IPS-15b (cell line): ENCODE measurements at regions not wholly inside any gene's neighbourhood (a gene's known extent, or its start where the extent isn't known, plus 50 kb on each side); places are given as distances from the start of the nearest gene placed in this dataset.

Source experiments
- H3K27me3 ChIP-seq: one replicate; pipeline ENCODE4 v1.6.1; 2013; ENCODE audit warnings: low read length; ENCODE audit not compliant: control insufficient read depth, insufficient read depth
- H3K36me3 ChIP-seq: one replicate; pipeline ENCODE4 v1.6.1; 2013; ENCODE audit warnings: low read length; ENCODE audit not compliant: control insufficient read depth, insufficient read depth
- H3K4me1 ChIP-seq: one replicate; pipeline ENCODE4 v1.6.1; 2013; ENCODE audit warnings: mild to moderate bottlenecking, low read length; ENCODE audit not compliant: control insufficient read depth, insufficient read depth
- H3K4me3 ChIP-seq: one replicate; pipeline ENCODE4 v1.5.1; 2013; ENCODE audit warnings: low read depth, low read length
- H3K9ac ChIP-seq: one replicate; pipeline ENCODE4 v1.6.1; 2013; ENCODE audit warnings: low read depth, mild to moderate bottlenecking, low read length
- H3K9me3 ChIP-seq: one replicate; pipeline ENCODE4 v1.6.1; 2013; ENCODE audit warnings: mild to moderate bottlenecking, low read length; ENCODE audit not compliant: control insufficient read depth, insufficient read depth

DNA sequence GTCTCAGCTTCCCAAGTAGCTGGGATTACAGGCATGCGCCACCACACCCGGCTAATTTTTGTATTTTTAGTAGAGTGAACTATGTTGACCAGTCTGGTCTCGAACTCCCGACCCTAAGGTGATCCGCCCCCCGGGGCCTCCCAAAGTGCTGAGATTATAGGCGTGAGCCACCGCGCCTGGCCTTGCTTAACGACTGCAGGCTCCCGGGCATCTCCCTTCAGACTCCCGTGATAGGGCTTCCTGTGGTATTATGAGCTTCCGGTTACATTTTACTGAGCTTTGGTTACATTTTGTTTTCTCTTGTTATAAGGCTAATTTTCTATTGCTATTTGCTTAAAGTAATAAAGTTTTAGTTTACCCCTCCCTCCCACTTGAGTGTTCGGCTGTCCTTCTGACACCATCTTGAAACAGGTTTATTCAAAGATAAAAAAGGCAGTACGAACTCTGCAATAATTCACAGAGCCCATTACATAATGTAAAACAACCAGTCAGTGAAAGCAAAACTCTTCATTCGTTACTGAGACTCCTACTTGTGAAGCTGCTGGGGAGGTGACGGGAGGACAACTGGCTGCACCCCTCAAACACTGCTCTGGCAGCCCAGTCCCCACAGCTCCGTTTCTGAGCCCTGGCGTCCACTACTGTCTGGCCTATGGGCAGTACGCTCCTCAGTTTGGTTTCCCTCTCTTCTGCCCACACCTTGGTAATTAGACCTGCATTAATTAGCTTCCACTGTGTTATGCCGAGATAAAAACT lies 795.7 kb upstream of the SLIT2 start:
- no peaks in the 10 kb centered on the region for H3K36me3 ChIP-seq
- H3K4me3 ChIP-seq: no peak overlapping the region
- no peak overlapping the region for H3K9ac ChIP-seq
- H3K27me3 ChIP-seq: no peaks in the 10 kb centered on the region
- no peaks in the 10 kb centered on the region for H3K9me3 ChIP-seq
- no peaks in the 10 kb centered on the region for H3K4me1 ChIP-seq

DNA sequence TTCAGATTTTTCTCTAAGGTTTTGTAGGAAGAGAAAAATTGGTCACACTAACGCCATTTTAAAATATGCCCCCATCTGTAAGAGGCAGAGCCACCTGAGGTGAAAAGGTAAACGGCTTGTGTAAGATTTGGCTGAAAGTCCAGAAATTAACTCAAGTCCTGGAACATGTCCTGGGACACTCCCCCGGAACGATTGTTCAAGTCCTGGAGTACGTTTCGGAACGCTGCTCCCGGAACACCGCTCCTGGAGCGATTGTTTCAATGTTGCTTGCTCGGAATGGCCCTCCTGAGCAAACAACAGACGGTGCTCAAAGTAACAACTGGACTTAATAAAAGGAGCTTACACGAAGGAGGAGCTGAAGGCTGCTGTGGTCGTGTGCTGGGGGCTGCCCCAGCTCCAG lies 796.5 kb upstream of the SLIT2 start:
- no peaks in the 10 kb centered on the region for H3K27me3 ChIP-seq
- H3K4me1 ChIP-seq: no peaks in the 10 kb centered on the region
- no peaks in the 10 kb centered on the region for H3K9me3 ChIP-seq
- H3K4me3 ChIP-seq: no peak overlapping the region
- H3K9ac ChIP-seq: no peak overlapping the region
- H3K36me3 ChIP-seq: no peaks in the 10 kb centered on the region

DNA sequence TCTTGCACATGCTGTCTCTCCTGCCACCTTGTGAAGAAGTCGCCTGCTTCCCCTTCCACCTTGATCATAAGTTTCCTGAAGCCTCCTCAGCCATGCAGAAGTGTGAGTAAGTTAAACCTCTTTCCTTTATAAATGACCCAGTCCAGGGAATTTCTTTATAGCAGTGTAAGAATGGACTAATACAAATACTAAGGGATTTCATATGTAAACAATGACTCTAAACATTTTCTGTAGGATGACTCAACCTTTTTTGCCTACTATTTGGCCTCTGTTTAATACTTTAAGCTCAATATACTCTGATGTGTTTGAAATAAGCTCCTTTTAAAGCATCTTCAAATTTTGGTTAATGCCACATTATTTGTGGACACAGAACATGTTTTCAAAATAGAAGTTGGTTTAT lies 813.5 kb upstream of the SLIT2 start:
- H3K36me3 ChIP-seq: no peaks in the 10 kb centered on the region
- no peaks in the 10 kb centered on the region for H3K4me1 ChIP-seq
- peaks cover 3% of the 10 kb centered on the region for H3K27me3 ChIP-seq
- no peak overlapping the region for H3K9ac ChIP-seq
- peaks cover 13% of the 10 kb centered on the region for H3K9me3 ChIP-seq
- no peak overlapping the region for H3K4me3 ChIP-seq

DNA sequence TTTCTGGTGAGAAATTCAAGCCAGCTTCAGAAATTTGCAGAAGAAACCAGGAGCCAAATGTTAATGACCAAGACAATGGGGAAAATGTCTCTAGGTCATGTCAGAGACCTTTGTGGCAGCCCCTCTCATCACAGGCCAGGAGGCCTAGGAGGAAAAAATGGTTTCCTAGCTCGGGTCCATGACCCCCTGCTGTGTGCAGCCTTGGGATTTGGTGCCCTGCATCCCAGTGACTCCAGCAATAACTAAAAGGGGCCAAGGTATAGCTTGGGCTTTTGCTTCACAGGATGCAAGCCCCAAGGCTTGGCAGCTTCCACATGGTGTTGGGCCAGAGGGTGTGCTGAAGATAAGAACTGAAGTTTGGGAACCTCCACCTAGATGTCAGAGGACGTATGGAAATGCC lies 814.7 kb upstream of the SLIT2 start:
- H3K9ac ChIP-seq: no peak overlapping the region
- no peaks in the 10 kb centered on the region for H3K4me1 ChIP-seq
- no peak overlapping the region for H3K4me3 ChIP-seq
- H3K27me3 ChIP-seq: peaks cover 15% of the 10 kb centered on the region
- no peaks in the 10 kb centered on the region for H3K36me3 ChIP-seq
- peaks cover 13% of the 10 kb centered on the region for H3K9me3 ChIP-seq

DNA sequence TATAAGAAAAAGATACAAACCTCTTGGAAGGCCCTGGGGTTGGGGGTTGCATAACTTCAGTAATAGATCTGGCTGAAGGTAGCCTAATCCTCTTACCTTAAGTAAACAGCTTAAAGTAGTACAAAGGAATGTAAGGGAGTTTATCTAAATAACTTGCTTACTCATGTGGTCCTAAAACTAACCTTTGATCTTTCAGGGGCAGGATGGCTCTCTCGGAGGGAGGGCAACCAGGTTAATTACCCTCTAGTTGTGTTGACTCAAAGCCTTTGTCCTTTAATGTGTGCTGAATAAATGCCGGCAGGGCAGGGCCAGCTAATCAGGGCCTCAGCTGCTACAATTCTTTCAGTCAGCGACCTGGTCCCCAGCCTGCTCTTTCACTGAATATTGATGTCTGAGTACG lies 822.0 kb upstream of the SLIT2 start:
- Histone ChIP-seq H3K27me3 (peaks cover 85% of the 10 kb centered on the region), H3K36me3 (no peaks in the 10 kb centered on the region)

DNA sequence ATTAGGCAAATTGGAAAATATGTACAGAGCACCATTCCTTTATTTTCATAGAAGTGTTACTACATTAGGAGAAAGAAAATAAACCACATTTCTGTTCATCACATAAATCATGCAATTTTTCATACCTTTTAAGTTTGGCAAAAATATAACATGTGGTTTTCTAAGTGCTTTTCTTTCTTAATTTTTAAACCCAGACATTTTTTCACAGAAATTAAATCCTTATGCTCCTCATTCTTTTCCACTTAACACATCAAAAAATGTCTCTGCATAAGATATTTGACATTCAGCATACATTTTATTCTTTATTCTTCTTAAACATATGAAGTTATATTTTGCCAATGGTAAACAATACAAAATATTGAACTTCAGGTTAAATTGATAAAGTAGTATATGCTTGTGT lies 826.6 kb upstream of the SLIT2 start:
- no peaks in the 10 kb centered on the region for H3K4me1 ChIP-seq
- no peaks in the 10 kb centered on the region for H3K36me3 ChIP-seq
- no peaks in the 10 kb centered on the region for H3K9me3 ChIP-seq
- H3K27me3 ChIP-seq: peaks cover 63% of the 10 kb centered on the region
- no peak overlapping the region for H3K9ac ChIP-seq
- H3K4me3 ChIP-seq: no peak overlapping the region

More for the DNA sequence above, 822.0 kb upstream of the SLIT2 start:
- Histone ChIP-seq H3K4me1 (no peaks in the 10 kb centered on the region), H3K4me3 (no peak overlapping the region), H3K9me3 (no peaks in the 10 kb centered on the region), H3K9ac (no peak overlapping the region)

DNA sequence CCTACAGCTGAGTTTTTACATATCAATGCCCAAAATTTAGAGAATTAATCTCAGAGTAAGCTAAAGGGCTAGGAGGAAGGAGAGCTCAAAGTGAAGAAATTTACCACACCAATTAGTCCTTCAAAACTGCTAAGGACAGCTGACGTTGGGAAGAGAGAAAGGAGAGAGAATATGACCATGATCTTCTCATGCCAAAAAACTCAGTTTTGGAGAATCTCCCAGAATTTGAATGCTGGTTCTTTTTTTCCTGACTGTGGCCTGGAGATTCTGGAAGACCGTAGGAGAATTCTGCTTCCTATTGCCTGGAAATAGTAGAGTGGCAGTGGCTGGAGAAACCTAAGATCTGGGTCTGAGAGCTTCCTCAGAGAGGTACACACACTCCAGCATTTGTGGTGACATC lies 834.4 kb upstream of the SLIT2 start:
- H3K4me1 ChIP-seq: no peaks in the 10 kb centered on the region
- no peaks in the 10 kb centered on the region for H3K36me3 ChIP-seq
- no peak overlapping the region for H3K9ac ChIP-seq
- H3K9me3 ChIP-seq: no peaks in the 10 kb centered on the region
- no peak overlapping the region for H3K4me3 ChIP-seq
- peaks cover 3% of the 10 kb centered on the region for H3K27me3 ChIP-seq

DNA sequence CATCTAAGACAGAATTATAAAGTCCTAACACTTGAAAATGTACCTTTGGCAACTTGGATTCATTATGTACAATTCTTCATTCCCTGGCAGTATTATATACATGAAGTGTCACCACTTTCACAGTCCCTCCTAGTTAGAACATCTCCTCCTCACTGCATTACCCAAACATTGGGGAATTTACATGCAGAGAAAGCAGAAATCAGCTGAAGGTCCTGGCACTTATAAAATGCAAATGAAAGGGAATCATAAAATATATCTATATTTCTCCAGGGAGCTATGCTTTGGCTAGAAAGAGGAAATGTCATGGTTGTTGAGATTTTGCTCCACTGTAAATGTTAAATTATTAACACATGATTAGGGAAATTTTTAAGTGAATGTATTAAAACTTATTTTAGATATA lies 835.6 kb upstream of the SLIT2 start:
- Histone ChIP-seq H3K27me3 (peaks cover 3% of the 10 kb centered on the region), H3K4me1 (no peaks in the 10 kb centered on the region), H3K36me3 (no peaks in the 10 kb centered on the region), H3K4me3 (no peak overlapping the region), H3K9me3 (no peaks in the 10 kb centered on the region), H3K9ac (no peak overlapping the region)

DNA sequence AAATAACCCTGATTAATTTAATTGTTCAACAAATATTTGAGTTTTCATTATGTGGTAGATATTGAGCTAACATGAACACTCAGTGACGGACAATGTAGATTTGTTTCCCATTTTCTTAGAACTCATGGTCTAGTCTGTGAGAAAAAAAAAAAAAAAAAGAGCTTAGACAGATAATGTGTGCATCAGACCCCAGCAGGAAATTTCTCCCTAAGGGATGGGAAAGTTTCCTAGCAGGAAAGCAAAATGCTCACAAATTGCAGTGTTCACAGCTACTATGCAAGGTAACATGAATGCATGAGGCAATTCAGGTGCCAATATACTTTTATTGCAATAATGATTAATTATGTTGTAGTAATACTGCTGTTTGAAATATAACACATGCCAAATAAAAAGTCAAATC lies 843.2 kb upstream of the SLIT2 start:
- no peaks in the 10 kb centered on the region for H3K9me3 ChIP-seq
- H3K36me3 ChIP-seq: no peaks in the 10 kb centered on the region
- no peaks in the 10 kb centered on the region for H3K27me3 ChIP-seq
- no peak overlapping the region for H3K4me3 ChIP-seq
- no peaks in the 10 kb centered on the region for H3K4me1 ChIP-seq
- H3K9ac ChIP-seq: no peak overlapping the region

DNA sequence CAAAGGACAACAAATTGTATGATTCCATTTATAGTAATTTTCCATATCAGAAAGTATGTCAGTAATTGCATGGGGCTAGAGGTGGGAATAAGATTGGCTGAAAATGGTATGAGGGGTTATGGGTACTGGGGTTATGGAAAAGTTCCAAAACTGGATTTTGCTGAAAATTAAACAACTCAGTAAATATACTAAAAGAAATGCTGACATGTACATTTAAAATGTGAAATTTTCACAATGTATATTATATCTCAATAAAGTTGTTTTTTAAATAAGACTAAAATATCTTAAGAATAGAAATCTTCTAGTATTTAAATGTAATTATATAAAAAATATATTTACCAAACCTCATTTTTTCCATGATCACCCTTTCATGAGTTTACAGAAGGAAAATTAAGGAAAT lies 844.9 kb upstream of the SLIT2 start:
- Histone ChIP-seq H3K4me3 (no peak overlapping the region), H3K4me1 (no peaks in the 10 kb centered on the region), H3K36me3 (no peaks in the 10 kb centered on the region), H3K9me3 (no peaks in the 10 kb centered on the region), H3K9ac (no peak overlapping the region), H3K27me3 (no peaks in the 10 kb centered on the region)

DNA sequence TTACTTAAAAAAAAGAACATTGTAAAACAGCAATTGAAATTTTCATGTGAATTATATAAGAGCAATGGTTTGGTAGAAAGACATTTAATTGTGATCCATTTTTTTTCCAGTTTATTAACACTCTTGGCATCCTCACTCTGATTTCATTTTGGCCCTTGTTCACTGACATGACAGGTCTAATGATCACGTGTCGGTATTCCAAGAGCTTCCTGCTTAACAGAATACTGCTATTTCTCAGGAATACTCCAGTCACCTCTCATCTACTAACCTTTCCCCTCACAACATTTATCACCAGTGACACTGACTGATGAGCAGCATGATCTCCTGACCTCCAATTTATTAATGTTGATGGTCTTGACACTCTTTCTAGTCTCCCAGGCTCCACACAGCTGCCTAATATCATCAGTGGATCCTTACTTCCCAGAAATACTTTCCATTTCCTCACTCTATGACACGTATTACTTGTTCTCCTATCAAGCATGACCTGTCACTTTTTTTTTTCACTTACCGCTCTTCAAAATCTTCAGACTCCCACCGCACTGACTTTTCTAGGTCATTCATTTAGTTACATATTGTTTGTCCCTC lies 847.8 kb upstream of the SLIT2 start:
- no peak overlapping the region for H3K9ac ChIP-seq
- no peaks in the 10 kb centered on the region for H3K4me1 ChIP-seq
- H3K36me3 ChIP-seq: no peaks in the 10 kb centered on the region
- H3K27me3 ChIP-seq: no peaks in the 10 kb centered on the region
- no peaks in the 10 kb centered on the region for H3K9me3 ChIP-seq
- H3K4me3 ChIP-seq: no peak overlapping the region

DNA sequence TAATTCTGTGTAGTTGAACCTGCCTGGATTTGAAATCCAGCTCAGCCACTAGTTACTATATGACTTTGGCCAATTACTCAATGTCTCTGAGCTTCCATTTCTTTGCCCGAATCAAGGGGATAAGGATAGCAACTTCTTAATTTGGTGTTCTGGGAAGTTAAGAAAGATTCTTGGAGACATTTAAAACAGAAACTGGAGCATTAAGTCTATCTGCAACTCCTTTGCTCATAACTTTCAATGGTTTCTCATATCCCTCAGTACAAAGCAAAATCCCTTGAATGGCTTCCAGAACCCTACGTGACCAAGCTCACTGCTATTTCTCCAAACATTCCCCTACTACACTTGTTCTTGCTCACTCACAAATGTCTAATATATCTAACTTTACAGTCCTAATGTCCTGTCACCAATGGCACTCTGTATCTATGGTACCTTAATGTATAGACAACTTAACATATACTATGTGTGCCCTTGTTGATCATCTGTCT lies 849.1 kb upstream of the SLIT2 start:
- Histone ChIP-seq H3K4me3 (no peak overlapping the region), H3K36me3 (no peaks in the 10 kb centered on the region), H3K4me1 (no peaks in the 10 kb centered on the region), H3K9ac (no peak overlapping the region), H3K9me3 (no peaks in the 10 kb centered on the region), H3K27me3 (no peaks in the 10 kb centered on the region)
